Keratinocyte (primary cell): ENCODE measurements at regions not wholly inside any gene's neighbourhood (a gene's known extent, or its start where the extent isn't known, plus 50 kb on each side); places are given as distances from the start of the nearest gene placed in this dataset.

Source experiments
- DNase-seq: peaks from one replicate; pipeline ENCODE4 v3.0.0-alpha.2; 2011; ENCODE audit warnings: low read depth, missing footprints, low spot score
- FAIRE-seq: peaks from 2 replicates; lab custom pipeline; 2011; peaks lifted over from hg19 to GRCh38; lab: Jason Lieb, UNC
- H2AFZ ChIP-seq: 2 replicates; pipeline ENCODE4 v1.6.0; 2012; ENCODE audit warnings: low read length, control low read depth, inconsistent platforms; ENCODE audit not compliant: control insufficient read depth
- H3K27ac ChIP-seq: 2 replicates; pipeline ENCODE4 v1.5.1; 2011; ENCODE audit warnings: low read length; ENCODE audit not compliant: control insufficient read depth, insufficient read depth
- H3K27me3 ChIP-seq: 3 replicates; pipeline ENCODE4 v1.6.0; 2011; ENCODE audit warnings: low read length; ENCODE audit not compliant: control insufficient read depth, insufficient read depth; ENCODE audit errors: extremely low read depth
- H3K36me3 ChIP-seq, 2 experiments: 2 replicates in 1 of 2; 3 replicates in 1 of 2; pipeline ENCODE4 v1.5.1; 2011; ENCODE audit warnings: low read length in 2 of 2, mild to moderate bottlenecking in 1 of 2; ENCODE audit not compliant: control insufficient read depth in 2 of 2, insufficient read depth in 2 of 2; ENCODE audit errors: extremely low read depth in 1 of 2
- H3K4me1 ChIP-seq: 3 replicates; pipeline ENCODE4 v1.5.1; 2011; ENCODE audit warnings: low read length; ENCODE audit not compliant: control insufficient read depth, insufficient read depth; ENCODE audit errors: extremely low read depth
- H3K4me2 ChIP-seq: 3 replicates; pipeline ENCODE4 v1.6.0; 2011; ENCODE audit warnings: low read depth, low read length; ENCODE audit not compliant: control insufficient read depth, insufficient read depth; ENCODE audit errors: extremely low read depth
- H3K4me3 ChIP-seq, 3 experiments: fragments of 200-600 bp in 1 of 3; sonication (generic) in 1 of 3; 2 replicates in 2 of 3; 3 replicates in 1 of 3; pipeline ENCODE4 v1.5.1; 2011 to 2016; ENCODE audit warnings: low read length in 3 of 3, mild to moderate bottlenecking in 3 of 3, control low read depth in 2 of 3, inconsistent platforms in 1 of 3, low read depth in 1 of 3, mixed read lengths in 1 of 3, mixed run types in 1 of 3, moderate library complexity in 1 of 3; ENCODE audit not compliant: control insufficient read depth in 2 of 3, insufficient read depth in 2 of 3; ENCODE audit errors: extremely low read depth in 1 of 3
- H3K79me2 ChIP-seq: 2 replicates; pipeline ENCODE4 v1.6.0; 2012; ENCODE audit warnings: low read length; ENCODE audit not compliant: control insufficient read depth, insufficient read depth
- H3K9ac ChIP-seq: 3 replicates; pipeline ENCODE4 v1.6.0; 2011; ENCODE audit warnings: low read length; ENCODE audit not compliant: control insufficient read depth, insufficient read depth; ENCODE audit errors: extremely low read depth
- H3K9me1 ChIP-seq: 3 replicates; pipeline ENCODE4 v1.6.0; 2011; ENCODE audit warnings: low read length; ENCODE audit not compliant: control insufficient read depth, insufficient read depth; ENCODE audit errors: extremely low read depth
- H3K9me3 ChIP-seq: 2 replicates; pipeline ENCODE4 v1.5.1; 2012; ENCODE audit warnings: low read depth, low read length; ENCODE audit not compliant: control insufficient read depth
- H4K20me1 ChIP-seq: 3 replicates; pipeline ENCODE4 v1.6.0; 2011; ENCODE audit warnings: low read length; ENCODE audit not compliant: control insufficient read depth, insufficient read depth; ENCODE audit errors: extremely low read depth
- EZH2 ChIP-seq: IDR thresholded peaks from one replicate; pipeline ENCODE4 v1.6.1; 2012; ENCODE audit warnings: inconsistent platforms, mild to moderate bottlenecking, low read length, moderate library complexity
- dilution Hi-C: fragments of 300-500 bp; cut with MboI; formaldehyde crosslinking; loops from one replicate; pipeline ENCODE4 v1.7.0; 2020; ENCODE audit warnings: low sequenced_read_pairs; ENCODE audit not compliant: extremely low pct_ligation_motif_present
- TF ChIP-seq, protein P1 (sequence below), 3 experiments: IDR thresholded peaks in 1 of 3; conservative IDR thresholded peaks in 1 of 3; optimal IDR thresholded peaks in 1 of 3; 2 replicates in 2 of 3; 3 replicates in 1 of 3; pipeline versions ENCODE3 to v1.5.1; 2011; ENCODE audit warnings: low read length in 3 of 3, mild to moderate bottlenecking in 3 of 3, moderate library complexity in 2 of 3, control low read depth in 1 of 3, inconsistent platforms in 1 of 3; ENCODE audit not compliant: insufficient read depth in 2 of 3; ENCODE audit errors: extremely low read depth in 1 of 3

- no peak overlapping the region for H3K27ac ChIP-seq
- DNase-seq (no peak), FAIRE-seq (no peak)
- no peaks in the 10 kb centered on the region for H3K9me1 ChIP-seq
- no peak overlapping the region for H3K9ac ChIP-seq
- H3K4me2 ChIP-seq, result no peak overlapping the region
- no peaks in the 10 kb centered on the region for H3K79me2 ChIP-seq
- no peaks in the 10 kb centered on the region for H3K9me3 ChIP-seq
- dilution Hi-C loops, result no loop called here
- no peaks in the 10 kb centered on the region for H3K36me3 ChIP-seq
- H4K20me1 ChIP-seq, result no peaks in the 10 kb centered on the region
- TF ChIP-seq EZH2, result no peak
- TF ChIP-seq, protein P1, sequence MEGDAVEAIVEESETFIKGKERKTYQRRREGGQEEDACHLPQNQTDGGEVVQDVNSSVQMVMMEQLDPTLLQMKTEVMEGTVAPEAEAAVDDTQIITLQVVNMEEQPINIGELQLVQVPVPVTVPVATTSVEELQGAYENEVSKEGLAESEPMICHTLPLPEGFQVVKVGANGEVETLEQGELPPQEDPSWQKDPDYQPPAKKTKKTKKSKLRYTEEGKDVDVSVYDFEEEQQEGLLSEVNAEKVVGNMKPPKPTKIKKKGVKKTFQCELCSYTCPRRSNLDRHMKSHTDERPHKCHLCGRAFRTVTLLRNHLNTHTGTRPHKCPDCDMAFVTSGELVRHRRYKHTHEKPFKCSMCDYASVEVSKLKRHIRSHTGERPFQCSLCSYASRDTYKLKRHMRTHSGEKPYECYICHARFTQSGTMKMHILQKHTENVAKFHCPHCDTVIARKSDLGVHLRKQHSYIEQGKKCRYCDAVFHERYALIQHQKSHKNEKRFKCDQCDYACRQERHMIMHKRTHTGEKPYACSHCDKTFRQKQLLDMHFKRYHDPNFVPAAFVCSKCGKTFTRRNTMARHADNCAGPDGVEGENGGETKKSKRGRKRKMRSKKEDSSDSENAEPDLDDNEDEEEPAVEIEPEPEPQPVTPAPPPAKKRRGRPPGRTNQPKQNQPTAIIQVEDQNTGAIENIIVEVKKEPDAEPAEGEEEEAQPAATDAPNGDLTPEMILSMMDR (optimal IDR thresholded peaks at IDR 0.05 in 1 of 3, IDR thresholded peaks at IDR 0.05 in 1 of 3, conservative IDR thresholded peaks at IDR 0.05 in 1 of 3; ENCODE audit: extremely low read depth in 1 of 3, insufficient read depth in 2 of 3, low read length in 3 of 3), result no peak
- no peak overlapping the region for H3K4me3 ChIP-seq
- no peaks in the 10 kb centered on the region for H3K4me1 ChIP-seq
- H2AFZ ChIP-seq, result no peak overlapping the region
- H3K27me3 ChIP-seq, result no peaks in the 10 kb centered on the region
Measured at GRCh38 chr2:37468170-37468569, 123.7 kb downstream of the QPCT start.

DNA sequence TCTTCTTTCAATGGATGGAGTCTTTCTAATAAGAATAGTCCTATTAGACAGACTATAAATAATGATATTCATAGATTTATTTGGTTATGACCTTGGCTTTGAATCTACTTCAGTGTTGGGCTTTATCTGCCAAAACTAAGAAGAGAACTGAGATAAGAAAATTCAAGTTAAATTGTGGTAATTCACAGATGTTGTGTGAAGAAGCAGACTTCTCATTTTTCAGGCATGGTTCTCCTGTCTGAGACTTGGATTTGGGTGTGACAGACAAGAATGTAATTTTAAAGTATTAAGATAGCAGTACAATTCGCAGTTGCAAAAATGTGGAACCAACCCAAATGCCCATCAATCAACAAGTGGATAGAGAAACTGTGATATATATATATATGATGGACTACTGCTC lies 124.7 kb downstream of the QPCT start:
- H3K9ac ChIP-seq, result no peak overlapping the region
- no peak overlapping the region for H3K4me2 ChIP-seq
- FAIRE-seq, result no peak
- H4K20me1 ChIP-seq, result no peaks in the 10 kb centered on the region
- H3K79me2 ChIP-seq, result no peaks in the 10 kb centered on the region
- H3K4me3 ChIP-seq, result no peak overlapping the region
- H3K27me3 ChIP-seq, result no peaks in the 10 kb centered on the region
- H3K36me3 ChIP-seq, result no peaks in the 10 kb centered on the region
- dilution Hi-C loops, result no loop called here
- DNase-seq, result no peak
- no peak overlapping the region for H2AFZ ChIP-seq
- TF ChIP-seq, protein P1 (optimal IDR thresholded peaks at IDR 0.05 in 1 of 3, IDR thresholded peaks at IDR 0.05 in 1 of 3, conservative IDR thresholded peaks at IDR 0.05 in 1 of 3; ENCODE audit: extremely low read depth in 1 of 3, insufficient read depth in 2 of 3, low read length in 3 of 3), result no peak
- no peak for TF ChIP-seq EZH2
- no peak overlapping the region for H3K27ac ChIP-seq
- no peaks in the 10 kb centered on the region for H3K4me1 ChIP-seq
- no peaks in the 10 kb centered on the region for H3K9me1 ChIP-seq
- no peaks in the 10 kb centered on the region for H3K9me3 ChIP-seq
